Activated CD4-positive, alpha-beta T cell treated with anti-CD3 and anti-CD28 coated beads, Interleukin-2, amount 50 U/mL, for 4 hours (primary cell): ENCODE measurements at regions not wholly inside any gene's neighbourhood (a gene's known extent, or its start where the extent isn't known, plus 50 kb on each side); places are given as distances from the start of the nearest gene placed in this dataset.
"Not testable (repeated sequence)": the region's sequence is repeated elsewhere in the genome, so short reads cannot be mapped to it uniquely, and the experiment has no call there.

ENCODE experiments used
- DNase-seq, 2 experiments: peaks; one replicate each; pipeline ENCODE4 v3.0.0-alpha.2; 2020

DNA sequence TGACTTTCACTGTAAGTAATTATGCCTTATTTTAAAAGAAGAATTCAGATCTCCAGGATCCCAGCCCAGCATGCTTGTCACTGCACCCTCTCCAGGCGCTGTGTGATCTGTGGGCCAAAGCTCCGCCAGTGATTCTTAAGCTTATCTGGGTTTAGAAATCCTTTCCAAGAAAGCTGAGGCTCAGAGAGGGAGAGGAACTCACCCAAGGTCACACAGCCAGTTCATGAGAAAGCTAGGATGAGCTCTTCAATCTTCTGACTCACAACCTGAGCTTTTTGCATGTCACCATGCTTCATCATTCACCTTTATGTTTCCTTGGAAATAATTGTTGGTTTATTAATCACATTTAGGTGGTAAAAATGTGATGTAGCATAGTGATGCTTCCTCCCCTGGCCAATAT is 136.6 kb upstream of the HAND1 start:
- no peak for DNase-seq

- no peak for DNase-seq
Observed at GRCh38 chr5:154614125-154614524, 136.1 kb upstream of the HAND1 start.

DNA sequence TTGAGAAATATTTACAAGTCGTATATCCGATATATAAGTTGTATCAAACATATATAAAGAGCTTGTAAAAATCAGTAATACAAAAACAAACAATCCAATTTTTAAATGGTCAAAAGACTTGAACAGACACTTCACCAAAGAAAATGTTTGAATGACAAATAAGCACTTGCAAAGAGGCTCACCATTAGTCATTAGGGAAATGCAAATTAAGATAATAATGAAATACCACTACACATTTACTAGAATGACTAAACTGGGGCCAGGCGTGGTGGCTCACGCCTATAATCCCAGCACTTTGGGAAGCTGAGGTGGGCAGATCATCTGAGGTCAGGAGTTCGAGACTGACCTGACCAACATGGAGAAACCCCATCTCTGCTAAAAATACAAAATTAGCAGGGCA is 134.6 kb upstream of the HAND1 start:
- DNase-seq: no peak

- no peak for DNase-seq
Observed at GRCh38 chr5:154611341-154611767, 133.3 kb upstream of the HAND1 start.

- peak; percentile 17 for DNase-seq
Observed at GRCh38 chr5:154610321-154611154, 132.5 kb upstream of the HAND1 start.

GRCh38 chr5:154609251-154609650 is 131.2 kb upstream of the HAND1 start:
- no peak for DNase-seq

DNA sequence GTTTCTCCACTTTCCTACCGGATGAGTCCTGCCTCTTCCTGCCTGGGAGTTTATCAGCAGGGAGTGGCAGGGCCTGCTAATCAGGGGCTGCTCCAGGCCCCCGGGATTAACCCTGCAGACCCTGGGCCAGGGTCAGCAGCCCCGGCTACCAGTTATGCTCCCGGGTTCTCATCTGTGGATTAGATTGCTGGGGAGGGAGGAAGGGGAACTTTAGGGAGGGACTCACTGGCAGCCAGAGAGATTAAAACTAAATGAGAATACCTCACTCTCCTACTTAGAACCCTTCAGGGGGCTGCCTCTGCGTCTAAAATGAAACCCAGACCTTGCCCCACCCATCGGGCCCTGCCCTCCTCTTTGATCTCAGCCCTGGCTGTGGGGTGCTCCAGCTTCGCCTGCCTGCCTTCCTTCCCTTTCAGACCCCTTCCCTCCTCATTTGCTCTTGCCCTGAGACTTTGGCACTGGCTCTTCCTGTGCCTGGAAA is 130.5 kb upstream of the HAND1 start:
- no peak for DNase-seq

DNA sequence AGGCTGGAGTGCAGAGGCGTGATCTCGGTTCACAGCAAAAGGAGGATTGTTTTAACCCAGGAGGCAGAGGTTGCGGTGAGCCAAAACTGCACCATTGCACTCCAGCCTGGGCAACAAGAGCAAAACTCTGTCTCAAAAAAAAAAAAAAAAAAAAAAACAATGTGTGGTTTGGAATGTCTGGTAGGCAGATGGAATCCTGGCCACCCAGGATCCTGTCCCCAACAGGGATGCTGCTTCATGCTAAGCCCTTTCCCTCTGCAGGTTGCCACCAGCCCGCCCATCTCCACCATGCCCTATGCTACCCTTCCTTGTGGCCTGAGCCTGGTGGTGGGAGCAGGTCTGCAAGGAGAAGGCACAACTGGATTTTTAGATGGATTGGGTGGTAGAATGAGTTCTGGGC is 129.7 kb upstream of the HAND1 start:
- no peak for DNase-seq

- no peak for DNase-seq
Observed at GRCh38 chr5:154606246-154606645, 128.2 kb upstream of the HAND1 start.

DNA sequence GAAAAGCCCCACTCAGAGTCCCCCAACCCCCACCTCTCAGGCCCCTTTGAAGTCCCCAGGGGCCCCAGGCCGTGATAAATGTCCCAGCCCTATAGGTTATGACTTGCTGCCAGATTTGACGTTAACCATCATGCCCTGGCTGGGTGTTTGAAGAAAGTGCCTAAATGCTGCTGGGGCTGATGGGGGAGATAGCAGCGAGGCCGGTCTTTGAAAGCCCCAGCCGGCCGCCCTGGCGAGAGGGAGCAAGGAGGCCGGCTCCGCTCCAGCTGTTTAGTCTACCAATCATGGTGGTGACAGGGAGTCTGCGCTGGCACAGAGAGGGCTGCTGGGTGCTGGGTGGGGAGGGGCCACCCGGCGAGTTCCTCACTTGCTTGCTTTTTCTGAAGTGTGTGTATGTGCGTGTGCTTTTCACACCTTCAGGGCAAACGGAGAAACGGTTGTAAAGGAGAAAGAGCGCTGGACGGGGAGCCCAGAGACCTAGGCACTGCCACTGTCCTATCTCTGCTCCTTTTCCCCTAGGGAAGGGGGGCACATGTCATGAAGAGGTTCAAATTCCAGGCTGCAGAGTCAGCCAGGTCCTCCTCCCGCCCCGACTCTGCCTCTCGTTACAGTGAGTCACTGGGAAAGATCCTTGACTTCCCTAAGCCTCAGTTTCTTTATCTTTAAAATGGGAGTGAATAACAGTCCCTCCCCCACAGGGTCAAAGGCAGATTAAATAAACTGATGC is 126.1 kb upstream of the HAND1 start:
- DNase-seq: no peak

GRCh38 chr5:154603485-154603884 is 125.5 kb upstream of the HAND1 start:
- DNase-seq: no peak

- DNase-seq: no peak
Observed at GRCh38 chr5:154603011-154603410, 125.0 kb upstream of the HAND1 start.

DNA sequence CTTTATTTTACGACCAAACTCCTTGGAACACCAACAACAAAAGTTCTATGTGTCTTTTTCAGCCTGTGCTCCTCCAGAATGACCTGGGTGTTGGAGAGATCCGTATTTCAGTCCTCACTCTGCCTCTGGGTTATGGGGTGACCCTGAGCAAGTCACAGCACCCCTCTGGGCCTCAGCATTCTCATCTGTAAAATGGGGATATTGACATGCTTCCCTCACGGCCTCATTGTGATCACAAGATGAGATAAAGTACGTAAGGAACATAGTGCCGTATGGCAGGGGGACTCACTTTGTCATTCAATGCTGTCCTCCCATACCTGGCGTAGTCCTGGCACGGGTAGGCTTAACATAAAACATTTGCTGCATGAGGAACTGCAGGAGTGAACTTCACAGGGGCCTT is 123.0 kb upstream of the HAND1 start:
- no peak for DNase-seq

GRCh38 chr5:154598021-154598420 is 120.0 kb upstream of the HAND1 start:
- DNase-seq: no peak

DNA sequence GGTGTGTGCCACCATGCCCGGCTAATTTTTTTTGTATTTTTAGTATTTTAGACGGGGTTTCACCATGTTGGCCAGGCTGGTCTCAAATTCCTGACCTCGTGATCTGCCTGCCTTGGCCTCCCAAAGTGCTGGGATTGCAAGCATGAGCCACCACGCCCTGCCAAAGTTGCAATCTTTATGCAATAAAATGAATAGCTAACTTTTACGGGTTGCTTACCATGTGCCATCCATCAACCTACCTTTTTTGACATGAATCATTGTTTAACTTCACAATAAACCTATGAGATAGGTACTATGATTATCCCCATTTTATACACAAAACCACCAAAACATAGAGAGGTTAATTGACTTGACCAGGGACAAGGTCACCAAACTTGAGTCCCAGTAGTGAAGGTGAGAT is 118.8 kb upstream of the HAND1 start:
- not testable (repeated sequence) for DNase-seq

- no peak for DNase-seq
Observed at GRCh38 chr5:154595662-154596061, 117.6 kb upstream of the HAND1 start.

- no peak for DNase-seq
Observed at GRCh38 chr5:154593796-154594195, 115.8 kb upstream of the HAND1 start.

DNA sequence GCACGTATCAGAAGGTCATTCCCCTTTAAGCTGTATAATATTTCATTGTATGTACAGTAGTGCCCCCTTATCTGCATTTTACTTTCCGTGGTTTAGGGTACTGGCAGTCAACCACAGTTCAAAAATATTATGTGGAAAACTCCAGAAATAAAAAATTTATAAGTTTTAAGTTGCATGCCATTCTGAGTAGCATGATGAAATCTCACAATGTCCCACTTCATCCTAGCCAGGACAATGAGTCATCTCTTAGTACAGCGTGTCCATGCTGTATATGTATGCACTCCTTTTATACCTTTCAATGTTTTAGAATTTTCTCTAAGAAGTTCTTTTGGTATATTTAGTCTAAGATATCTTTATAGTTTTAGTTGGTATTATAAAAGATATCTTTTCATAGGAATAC is 115.0 kb upstream of the HAND1 start:
- no peak for DNase-seq

- no peak for DNase-seq
Observed at GRCh38 chr5:154590093-154590724, 112.2 kb upstream of the HAND1 start.

GRCh38 chr5:154589511-154589910 is 111.5 kb upstream of the HAND1 start:
- no peak for DNase-seq

DNA sequence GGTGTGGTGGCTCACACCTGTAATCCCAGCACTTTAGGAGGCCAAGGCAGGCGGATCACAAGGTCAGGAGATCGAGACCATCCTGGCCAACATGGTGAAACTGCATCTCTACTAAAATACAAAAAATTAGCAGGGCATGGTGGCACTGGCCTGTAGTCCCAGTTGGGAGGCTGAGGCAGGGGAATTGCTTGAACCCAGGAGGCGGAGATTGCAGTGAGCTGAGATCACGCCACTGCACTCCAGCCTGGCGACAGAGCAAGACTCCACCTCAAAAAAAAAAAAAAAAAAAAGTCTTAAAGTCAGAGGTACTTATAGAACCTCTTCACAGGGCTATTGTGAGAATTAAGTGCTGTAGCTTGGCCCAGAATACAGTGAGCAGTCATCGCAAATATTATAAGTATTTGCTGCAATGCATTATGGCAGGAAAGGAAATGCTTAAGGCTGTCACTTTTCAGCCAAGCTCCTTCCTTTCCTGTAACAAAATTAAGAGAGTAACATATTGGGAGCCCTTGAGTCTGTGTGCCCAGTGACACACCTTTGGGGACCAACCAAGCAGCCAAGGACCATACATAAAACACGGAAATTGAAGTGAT is 110.9 kb upstream of the HAND1 start:
- not testable (repeated sequence) for DNase-seq

DNA sequence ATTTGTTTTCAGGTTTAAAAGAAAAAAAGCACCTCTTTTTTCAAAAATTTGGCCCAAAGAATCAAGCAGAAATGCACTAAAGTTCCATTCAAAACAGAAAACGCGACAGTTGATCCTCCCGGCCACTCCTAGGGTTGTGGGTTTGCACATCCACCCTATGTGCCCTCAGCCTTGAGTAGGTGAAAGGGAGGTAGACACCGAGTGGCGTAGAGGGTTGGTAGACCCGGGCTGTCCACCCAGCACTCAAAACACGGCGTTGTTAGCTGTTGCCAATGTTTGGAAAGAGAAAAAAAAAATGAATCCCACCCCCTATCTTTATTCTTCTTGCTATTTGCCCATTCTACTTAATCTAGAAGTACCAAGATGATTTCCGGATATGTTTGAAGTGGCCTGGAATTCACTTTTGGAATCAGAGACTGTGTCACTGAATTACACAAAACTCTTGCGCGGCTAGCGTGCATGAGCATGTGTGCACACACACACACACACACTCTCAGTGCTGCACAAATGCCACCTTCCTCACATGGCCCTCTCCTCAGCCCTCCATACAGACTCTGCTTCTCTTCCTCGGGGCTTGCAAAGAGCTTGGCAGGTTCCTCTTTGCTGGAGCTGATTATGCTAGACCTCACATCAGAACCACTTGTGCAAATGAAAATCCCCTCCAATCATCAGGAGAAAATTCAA is 110.2 kb upstream of the HAND1 start:
- no peak for DNase-seq
